Large intestine (tissue), 3 donors: ENCODE measurements at regions not wholly inside any gene's neighbourhood (a gene's known extent, or its start where the extent isn't known, plus 50 kb on each side); places are given as distances from the start of the nearest gene placed in this dataset.

Source experiments
- DNase-seq, 2 donors: peaks; one replicate each; pipeline versions ENCODE4 v3.0.0 to v3.0.0-alpha.2; 2013
- H3K27ac ChIP-seq: one replicate; pipeline ENCODE4 v1.5.1; 2013; ENCODE audit warnings: low read length
- H3K27me3 ChIP-seq: 2 replicates; pipeline ENCODE4 v1.6.1; 2013; ENCODE audit warnings: low read length; ENCODE audit not compliant: control insufficient read depth, insufficient read depth
- H3K36me3 ChIP-seq: 2 replicates; pipeline ENCODE4 v1.6.1; 2013; ENCODE audit warnings: low read length; ENCODE audit not compliant: control insufficient read depth, insufficient read depth
- H3K4me1 ChIP-seq: one replicate; pipeline ENCODE4 v1.6.1; 2013; ENCODE audit warnings: low read length; ENCODE audit not compliant: control insufficient read depth, insufficient read depth
- H3K4me3 ChIP-seq: one replicate; pipeline ENCODE4 v1.5.1; 2013; ENCODE audit warnings: low read length
- H3K9me3 ChIP-seq: one replicate; pipeline ENCODE4 v1.6.1; 2013; ENCODE audit warnings: mild to moderate bottlenecking, low read depth, low read length, moderate library complexity; ENCODE audit not compliant: control insufficient read depth
- WGBS: methylation state at CpG from one replicate; pipeline ENCODE4 v1.1.5; 2013; ENCODE audit warnings: low lambda C conversion rate; ENCODE audit not compliant: insufficient coverage; 5-methylcytosine and 5-hydroxymethylcytosine counted together

DNA sequence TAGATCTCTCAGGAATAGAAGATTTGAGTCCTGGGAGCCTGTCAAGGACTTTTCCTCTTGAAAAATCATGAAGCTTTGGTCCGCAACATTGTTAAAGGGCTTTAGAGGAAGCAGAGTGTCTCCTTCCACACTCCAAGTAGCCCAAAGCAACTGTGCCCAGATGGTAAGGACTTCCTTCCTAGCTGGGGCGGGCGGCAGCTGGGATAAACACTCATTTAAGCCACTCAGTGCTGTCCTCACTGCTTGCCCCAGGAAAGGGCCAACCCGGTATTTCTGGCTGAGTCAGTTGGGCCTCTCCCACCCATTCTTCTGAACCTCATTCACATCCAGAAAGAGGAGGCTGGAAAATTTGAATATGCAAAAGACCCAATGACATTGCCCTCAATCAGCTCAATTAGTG is 144.3 kb downstream of the CHIC2 start:
- no CpG with 5 or more reads among the region's 4 CpGs for WGBS
- Histone ChIP-seq H3K27ac (no peak overlapping the region), H3K27me3 (peaks cover 25% of the 10 kb centered on the region), H3K9me3 (no peaks in the 10 kb centered on the region), H3K4me3 (no peak overlapping the region), H3K4me1 (no peaks in the 10 kb centered on the region), H3K36me3 (no peaks in the 10 kb centered on the region)
- DNase-seq = no peak

- no peak overlapping the region for H3K27ac ChIP-seq
- no peak overlapping the region for H3K4me3 ChIP-seq
- no peaks in the 10 kb centered on the region for H3K4me1 ChIP-seq
- no peak for DNase-seq
- no peaks in the 10 kb centered on the region for H3K36me3 ChIP-seq
- 90% methylated on average over 1 of the region's 2 CpGs for WGBS
- no peaks in the 10 kb centered on the region for H3K9me3 ChIP-seq
- peaks cover 22% of the 10 kb centered on the region for H3K27me3 ChIP-seq
Observed at GRCh38 chr4:53919535-53919934, 144.9 kb downstream of the CHIC2 start.

DNA sequence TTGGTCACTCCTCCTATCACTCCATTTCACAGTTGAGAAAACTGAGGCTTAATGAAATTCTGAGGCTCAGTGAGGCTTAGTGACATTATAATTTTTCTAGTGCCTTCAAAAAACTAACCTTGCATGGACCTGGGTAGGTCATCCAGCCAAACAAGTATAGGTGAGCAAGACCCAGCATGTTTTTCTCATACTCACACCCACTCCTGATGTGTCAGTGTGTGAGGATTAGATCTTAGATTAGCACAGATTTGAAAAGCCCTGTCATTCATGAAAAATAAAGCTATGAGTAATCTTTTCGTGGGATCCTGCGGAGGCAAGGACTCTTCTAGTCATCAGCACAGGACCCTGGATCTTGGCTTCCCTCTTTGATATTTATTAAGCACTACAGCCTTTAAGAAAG is 146.7 kb downstream of the CHIC2 start:
- DNase-seq = no peak
- Histone ChIP-seq H3K9me3 (no peaks in the 10 kb centered on the region), H3K36me3 (no peaks in the 10 kb centered on the region), H3K4me1 (no peaks in the 10 kb centered on the region), H3K27me3 (peaks cover 17% of the 10 kb centered on the region), H3K27ac (no peak overlapping the region), H3K4me3 (no peak overlapping the region)
- no CpG with 5 or more reads among the region's 2 CpGs for WGBS

DNA sequence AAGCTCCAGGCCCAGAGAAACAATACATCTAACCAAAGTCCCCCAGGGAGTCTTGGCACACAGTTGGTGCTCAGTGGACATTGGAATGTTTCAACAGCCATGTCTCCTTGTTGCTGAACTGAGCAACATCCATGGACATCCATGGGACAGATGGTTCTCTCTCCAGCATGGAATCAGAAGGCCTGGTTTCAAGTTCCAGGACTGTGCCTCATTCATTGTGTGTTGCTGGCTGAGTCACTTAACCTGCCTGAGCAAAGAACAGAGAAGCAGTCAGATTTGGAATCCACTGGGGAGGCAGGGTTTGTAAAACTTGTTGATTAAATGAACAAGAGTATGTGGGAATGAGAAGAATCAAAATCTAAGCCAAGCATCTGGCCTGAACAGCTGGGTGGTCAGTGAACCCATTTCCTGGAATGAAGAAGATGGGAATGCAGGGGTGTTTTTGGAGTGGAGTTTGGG is 147.9 kb downstream of the CHIC2 start:
- no peaks in the 10 kb centered on the region for H3K4me1 ChIP-seq
- no peak overlapping the region for H3K4me3 ChIP-seq
- DNase-seq = no peak
- no peaks in the 10 kb centered on the region for H3K36me3 ChIP-seq
- H3K9me3 ChIP-seq = no peaks in the 10 kb centered on the region
- peaks cover 17% of the 10 kb centered on the region for H3K27me3 ChIP-seq
- H3K27ac ChIP-seq = no peak overlapping the region

GRCh38 chr4:53914313-53915016 is 149.9 kb downstream of the CHIC2 start:
- no peak overlapping the region for H3K27ac ChIP-seq
- WGBS = no CpG with 5 or more reads among the region's 4 CpGs

GRCh38 chr4:53913771-53914170 is 150.6 kb downstream of the CHIC2 start:
- H3K4me3 ChIP-seq = no peak overlapping the region
- WGBS = no CpG with 5 or more reads among the region's 3 CpGs
- H3K27ac ChIP-seq = no peak overlapping the region
- no peaks in the 10 kb centered on the region for H3K9me3 ChIP-seq
- peaks cover 15% of the 10 kb centered on the region for H3K27me3 ChIP-seq
- H3K36me3 ChIP-seq = no peaks in the 10 kb centered on the region
- no peaks in the 10 kb centered on the region for H3K4me1 ChIP-seq
- DNase-seq = no peak

More at GRCh38 chr4:53914313-53915016, 149.9 kb downstream of the CHIC2 start:
- Histone ChIP-seq H3K9me3 (no peaks in the 10 kb centered on the region), H3K36me3 (no peaks in the 10 kb centered on the region), H3K4me3 (no peak overlapping the region), H3K27me3 (peaks cover 15% of the 10 kb centered on the region), H3K4me1 (no peaks in the 10 kb centered on the region)
- no peak for DNase-seq

- Histone ChIP-seq H3K4me3 (no peak overlapping the region), H3K27ac (no peak overlapping the region), H3K9me3 (no peaks in the 10 kb centered on the region), H3K27me3 (peaks cover 13% of the 10 kb centered on the region), H3K4me1 (peaks cover 5% of the 10 kb centered on the region), H3K36me3 (no peaks in the 10 kb centered on the region)
- DNase-seq = no peak
- 100% methylated on average over 1 of the region's 5 CpGs for WGBS
Observed at GRCh38 chr4:53912766-53913497, 151.5 kb downstream of the CHIC2 start.

DNA sequence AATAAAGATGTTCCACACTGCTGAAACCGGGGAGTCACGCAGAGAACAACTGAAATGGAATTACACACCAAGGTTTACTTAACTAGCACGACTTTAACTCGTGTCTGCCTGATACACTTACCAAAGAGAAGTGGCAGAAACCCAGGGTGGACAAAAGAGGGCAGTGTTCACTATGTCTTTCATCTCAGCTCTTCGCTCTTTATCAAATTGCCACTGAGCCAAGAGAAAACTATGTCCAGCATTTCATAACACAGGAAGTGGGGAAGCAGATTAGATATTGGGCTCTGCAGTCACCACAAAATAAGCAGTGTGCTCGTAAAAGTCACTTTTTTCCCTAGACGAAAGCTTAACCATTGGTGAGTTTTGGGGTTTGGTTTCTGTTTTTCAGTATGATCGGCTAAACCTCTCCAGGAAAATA is 155.7 kb downstream of the CHIC2 start:
- WGBS = no CpG with 5 or more reads among the region's 8 CpGs
- H3K27ac ChIP-seq = peak overlapping the region; percentile 7
- H3K36me3 ChIP-seq = no peaks in the 10 kb centered on the region
- peaks cover 7% of the 10 kb centered on the region for H3K27me3 ChIP-seq
- H3K9me3 ChIP-seq = no peaks in the 10 kb centered on the region
- DNase-seq = peak; percentile 72 to 81
- no peak overlapping the region for H3K4me3 ChIP-seq
- peaks cover 22% of the 10 kb centered on the region for H3K4me1 ChIP-seq

DNA sequence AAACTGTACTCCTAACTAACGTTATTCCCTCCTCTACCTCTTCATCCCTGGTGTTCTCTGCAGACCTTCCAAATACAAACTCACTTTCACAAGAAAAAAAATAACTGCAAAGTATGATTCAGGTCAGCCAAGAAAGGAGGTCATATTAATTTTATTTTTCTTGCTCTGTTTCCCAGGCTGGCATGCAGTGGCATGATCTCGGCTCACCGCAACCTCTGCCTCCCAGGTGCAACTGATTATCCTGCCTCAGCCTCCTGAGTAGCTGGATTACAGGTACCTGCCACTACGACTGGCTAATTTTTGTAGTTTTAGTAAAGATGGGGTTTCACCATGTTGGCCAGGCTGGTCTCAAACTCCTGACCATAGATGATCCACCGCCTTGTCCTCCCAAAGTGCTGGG is 156.6 kb downstream of the CHIC2 start:
- H3K27ac ChIP-seq = no peak overlapping the region
- 67% methylated on average over 3 of the region's 5 CpGs for WGBS
- H3K36me3 ChIP-seq = no peaks in the 10 kb centered on the region
- H3K4me1 ChIP-seq = peaks cover 22% of the 10 kb centered on the region
- peaks cover 7% of the 10 kb centered on the region for H3K27me3 ChIP-seq
- no peaks in the 10 kb centered on the region for H3K9me3 ChIP-seq
- no peak for DNase-seq
- no peak overlapping the region for H3K4me3 ChIP-seq

DNA sequence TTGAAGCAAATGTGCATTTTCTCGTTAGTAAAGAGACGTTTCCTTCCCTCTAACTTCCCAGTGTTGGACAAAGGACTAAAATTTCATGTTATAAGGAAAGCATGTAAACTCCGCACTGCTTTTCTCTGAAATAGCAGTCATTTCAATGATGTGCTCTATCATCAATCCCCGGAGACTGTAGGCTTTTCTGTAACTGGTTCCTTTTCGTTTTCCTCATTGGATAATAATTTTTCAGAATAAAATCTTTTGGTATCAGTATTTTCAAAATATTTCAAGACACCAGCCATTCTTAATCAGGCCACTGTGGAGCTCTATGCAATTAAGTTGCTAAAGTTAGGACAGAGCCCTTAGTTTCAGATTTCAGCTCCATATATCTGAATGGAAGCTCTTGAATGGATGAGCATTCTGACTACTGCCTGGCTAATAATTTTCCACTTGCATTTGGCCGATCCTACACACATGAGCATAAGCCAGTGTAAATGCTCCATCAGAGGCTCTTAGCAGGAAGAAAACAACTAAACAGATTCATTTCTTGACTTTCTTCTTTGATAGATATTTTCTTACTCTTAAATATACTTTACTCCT is 157.7 kb downstream of the CHIC2 start:
- 72% methylated on average over 3 of the region's 6 CpGs for WGBS
- Histone ChIP-seq H3K4me3 (no peak overlapping the region), H3K27ac (peak overlapping the region; percentile 36), H3K27me3 (peaks cover 12% of the 10 kb centered on the region), H3K9me3 (no peaks in the 10 kb centered on the region), H3K4me1 (peaks cover 22% of the 10 kb centered on the region), H3K36me3 (no peaks in the 10 kb centered on the region)
- no peak for DNase-seq
